ENCODE measurements at regions not wholly inside any gene's neighbourhood (a gene's known extent, or its start where the extent isn't known, plus 50 kb on each side); places are given as distances from the start of the nearest gene placed in this dataset.

DNA sequence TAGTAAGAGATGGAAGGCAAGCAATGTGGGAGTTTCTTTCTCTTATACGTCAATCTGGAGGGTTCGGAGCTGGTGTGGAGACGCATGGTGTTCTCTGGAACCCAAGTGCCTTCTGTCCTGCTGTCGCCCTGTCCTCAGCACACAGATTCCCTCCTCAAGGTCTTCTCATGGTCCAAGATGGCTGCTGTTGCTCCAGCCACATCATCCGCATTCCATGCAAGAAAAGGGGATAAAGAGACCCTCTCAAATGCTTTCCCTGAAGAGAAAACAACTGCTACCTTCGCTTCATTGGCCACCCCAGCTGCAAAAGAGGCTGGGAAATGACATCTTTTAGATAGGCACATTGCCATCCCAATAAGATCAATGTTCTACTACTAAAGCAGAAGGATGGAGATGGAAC is 151.2 kb downstream of the ANKRD60 start:
- H3K4me3 ChIP-seq: no peak overlapping the region
- no peak for ATAC-seq (ENCODE audit: insufficient read depth, low FRiP score)
- peaks cover 0 to 2% (median 0%) of the 10 kb centered on the region in 3 donors for H3K27me3 ChIP-seq (ENCODE audit: control insufficient read depth in 3 of 3, insufficient read depth in 3 of 3, low read length in 2 of 3)
- peaks cover 0 to 15% (median 3%) of the 10 kb centered on the region in 5 donors for H3K4me1 ChIP-seq (ENCODE audit: control insufficient read depth in 5 of 5, insufficient read depth in 5 of 5, low read length in 5 of 5)
- no peak overlapping the region for H3K9ac ChIP-seq (ENCODE audit: insufficient read depth in 1 of 2, low read length in 2 of 2)
- no peak overlapping the region for H3K27ac ChIP-seq (ENCODE audit: low read depth in 1 of 2, low read length in 1 of 2)
- TF ChIP-seq, protein P1, sequence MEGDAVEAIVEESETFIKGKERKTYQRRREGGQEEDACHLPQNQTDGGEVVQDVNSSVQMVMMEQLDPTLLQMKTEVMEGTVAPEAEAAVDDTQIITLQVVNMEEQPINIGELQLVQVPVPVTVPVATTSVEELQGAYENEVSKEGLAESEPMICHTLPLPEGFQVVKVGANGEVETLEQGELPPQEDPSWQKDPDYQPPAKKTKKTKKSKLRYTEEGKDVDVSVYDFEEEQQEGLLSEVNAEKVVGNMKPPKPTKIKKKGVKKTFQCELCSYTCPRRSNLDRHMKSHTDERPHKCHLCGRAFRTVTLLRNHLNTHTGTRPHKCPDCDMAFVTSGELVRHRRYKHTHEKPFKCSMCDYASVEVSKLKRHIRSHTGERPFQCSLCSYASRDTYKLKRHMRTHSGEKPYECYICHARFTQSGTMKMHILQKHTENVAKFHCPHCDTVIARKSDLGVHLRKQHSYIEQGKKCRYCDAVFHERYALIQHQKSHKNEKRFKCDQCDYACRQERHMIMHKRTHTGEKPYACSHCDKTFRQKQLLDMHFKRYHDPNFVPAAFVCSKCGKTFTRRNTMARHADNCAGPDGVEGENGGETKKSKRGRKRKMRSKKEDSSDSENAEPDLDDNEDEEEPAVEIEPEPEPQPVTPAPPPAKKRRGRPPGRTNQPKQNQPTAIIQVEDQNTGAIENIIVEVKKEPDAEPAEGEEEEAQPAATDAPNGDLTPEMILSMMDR (IDR thresholded peaks at IDR 0.05; ENCODE audit: control extremely low read depth, extremely low read depth): no peak
- peaks cover 0 to 2% (median 0%) of the 10 kb centered on the region in 4 donors for H3K9me3 ChIP-seq (ENCODE audit: control insufficient read depth in 4 of 4, insufficient read depth in 3 of 4, low read length in 3 of 4)
- WGBS, 2 donors: 94 to 97% methylated on average over 6 of the region's 6 CpGs
- no peak for DNase-seq
- no peaks in the 10 kb centered on the region for H3K36me3 ChIP-seq (ENCODE audit: control insufficient read depth in 4 of 4, insufficient read depth in 4 of 4, low read length in 4 of 4)

DNA sequence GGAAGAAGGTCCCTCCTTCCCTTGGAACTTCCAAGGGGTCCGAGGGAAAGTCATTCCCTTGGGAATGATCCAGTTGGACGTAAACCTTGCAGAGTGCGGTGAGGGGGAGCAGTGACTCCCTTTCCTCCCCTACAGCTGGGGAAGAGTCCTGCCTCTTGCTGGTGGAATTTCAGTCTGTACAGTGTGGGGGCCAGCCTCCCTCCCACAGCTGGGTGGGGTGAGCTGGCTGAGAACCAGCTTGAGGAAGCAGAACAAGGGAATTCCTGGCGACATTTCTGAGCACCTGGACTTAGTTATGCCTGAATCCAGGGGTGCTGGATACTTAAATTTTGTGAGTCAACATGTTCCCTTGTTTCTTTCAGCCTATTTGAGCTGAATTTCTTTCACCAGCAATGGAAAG is 152.0 kb downstream of the ANKRD60 start:
- no peak for DNase-seq
- TF ChIP-seq, protein P1 (IDR thresholded peaks at IDR 0.05; ENCODE audit: control extremely low read depth, extremely low read depth): no peak
- no peak for ATAC-seq (ENCODE audit: insufficient read depth, low FRiP score)
- Histone ChIP-seq H3K9me3 (ENCODE audit: control insufficient read depth in 4 of 4, insufficient read depth in 3 of 4, low read length in 3 of 4) (peaks cover 0 to 2% (median 0%) of the 10 kb centered on the region in 4 donors), H3K27me3 (ENCODE audit: control insufficient read depth in 3 of 3, insufficient read depth in 3 of 3, low read length in 2 of 3) (peaks cover 0 to 6% (median 0%) of the 10 kb centered on the region in 3 donors), H3K9ac (ENCODE audit: insufficient read depth in 1 of 2, low read length in 2 of 2) (no peak overlapping the region), H3K36me3 (ENCODE audit: control insufficient read depth in 4 of 4, insufficient read depth in 4 of 4, low read length in 4 of 4) (no peaks in the 10 kb centered on the region), H3K27ac (ENCODE audit: low read depth in 1 of 2, low read length in 1 of 2) (no peak overlapping the region), H3K4me1 (ENCODE audit: control insufficient read depth in 5 of 5, insufficient read depth in 5 of 5, low read length in 5 of 5) (peaks cover 0 to 17% (median 5%) of the 10 kb centered on the region in 5 donors), H3K4me3 (no peak overlapping the region)
- 62 to 77% methylated on average over 4 of the region's 4 CpGs for WGBS, 2 donors

GRCh38 chr20:58075586-58076345 is 152.7 kb downstream of the ANKRD60 start:
- ATAC-seq (ENCODE audit: insufficient read depth, low FRiP score): no peak
- TF ChIP-seq, protein P1 (IDR thresholded peaks at IDR 0.05; ENCODE audit: control extremely low read depth, extremely low read depth): no peak

More at GRCh38 chr20:58075586-58076345, 152.7 kb downstream of the ANKRD60 start:
- Histone ChIP-seq H3K27me3 (ENCODE audit: control insufficient read depth in 3 of 3, insufficient read depth in 3 of 3, low read length in 2 of 3) (peaks cover 0 to 6% (median 0%) of the 10 kb centered on the region in 3 donors), H3K4me3 (no peak overlapping the region), H3K27ac (ENCODE audit: low read depth in 1 of 2, low read length in 1 of 2) (no peak overlapping the region), H3K9me3 (ENCODE audit: control insufficient read depth in 4 of 4, insufficient read depth in 3 of 4, low read length in 3 of 4) (peaks cover 0 to 2% (median 0%) of the 10 kb centered on the region in 4 donors), H3K4me1 (ENCODE audit: control insufficient read depth in 5 of 5, insufficient read depth in 5 of 5, low read length in 5 of 5) (peaks cover 0 to 23% (median 5%) of the 10 kb centered on the region in 5 donors), H3K36me3 (ENCODE audit: control insufficient read depth in 4 of 4, insufficient read depth in 4 of 4, low read length in 4 of 4) (no peaks in the 10 kb centered on the region), H3K9ac (ENCODE audit: insufficient read depth in 1 of 2, low read length in 2 of 2) (no peak overlapping the region)
- no peak for DNase-seq
- 70 to 90% methylated on average over 14 of the region's 14 CpGs for WGBS, 2 donors

Measured in lung (tissue), 11 donors.